BE2C (cell line): ENCODE measurements at regions not wholly inside any gene's neighbourhood (a gene's known extent, or its start where the extent isn't known, plus 50 kb on each side); places are given as distances from the start of the nearest gene placed in this dataset.
"Not testable (repeated sequence)": the region's sequence is repeated elsewhere in the genome, so short reads cannot be mapped to it uniquely, and the experiment has no call there.

ENCODE experiments used
- DNase-seq: peaks from one replicate; pipeline ENCODE4 v3.0.0-alpha.2; 2020
- H3K27me3 ChIP-seq: fragments of 250-450 bp; sonication (Bioruptor Pico); 2 replicates; pipeline ENCODE4 v1.5.1; 2020; ENCODE audit warnings: mild to moderate bottlenecking
- H3K36me3 ChIP-seq: fragments of 250-450 bp; sonication (Bioruptor Pico); 2 replicates; pipeline ENCODE4 v1.5.1; 2020; ENCODE audit warnings: mild to moderate bottlenecking
- H3K4me1 ChIP-seq: fragments of 250-450 bp; sonication (Bioruptor Pico); 2 replicates; pipeline ENCODE4 v1.5.1; 2020
- H3K4me3 ChIP-seq: 2 replicates; pipeline ENCODE4 v1.5.1; 2011; ENCODE audit warnings: low read depth, low read length
- H3K9me3 ChIP-seq: fragments of 250-450 bp; sonication (Bioruptor Pico); 2 replicates; pipeline ENCODE4 v1.5.1; 2020
- CTCF ChIP-seq: IDR thresholded peaks from 2 replicates; pipeline ENCODE4 v1.5.1; 2012; ENCODE audit warnings: mild to moderate bottlenecking, low read depth, low read length

GRCh38 chr9:74094766-74095165 is 402.4 kb upstream of the RORB start:
- no peak for TF ChIP-seq CTCF
- no peaks in the 10 kb centered on the region for H3K36me3 ChIP-seq

GRCh38 chr9:74095925-74096324 is 401.2 kb upstream of the RORB start:
- Histone ChIP-seq H3K27me3 (no peaks in the 10 kb centered on the region), H3K4me3 (no peak overlapping the region), H3K4me1 (no peaks in the 10 kb centered on the region), H3K36me3 (no peaks in the 10 kb centered on the region), H3K9me3 (no peaks in the 10 kb centered on the region)
- TF ChIP-seq CTCF, result no peak
- no peak for DNase-seq

More at GRCh38 chr9:74094766-74095165, 402.4 kb upstream of the RORB start:
- no peak for DNase-seq
- Histone ChIP-seq H3K4me1 (no peaks in the 10 kb centered on the region), H3K9me3 (no peaks in the 10 kb centered on the region), H3K27me3 (no peaks in the 10 kb centered on the region), H3K4me3 (no peak overlapping the region)

- Histone ChIP-seq H3K4me1 (no peaks in the 10 kb centered on the region), H3K27me3 (no peaks in the 10 kb centered on the region), H3K4me3 (no peak overlapping the region), H3K9me3 (no peaks in the 10 kb centered on the region), H3K36me3 (no peaks in the 10 kb centered on the region)
- no peak for DNase-seq
- TF ChIP-seq CTCF, result no peak
These were observed 400.7 kb upstream of the RORB start for GRCh38 chr9:74096420-74096819.

GRCh38 chr9:74100042-74100441 is 397.1 kb upstream of the RORB start:
- Histone ChIP-seq H3K36me3 (no peaks in the 10 kb centered on the region), H3K4me1 (no peaks in the 10 kb centered on the region), H3K9me3 (no peaks in the 10 kb centered on the region), H3K4me3 (no peak overlapping the region), H3K27me3 (no peaks in the 10 kb centered on the region)
- no peak for TF ChIP-seq CTCF
- DNase-seq, result no peak

- not testable (repeated sequence) for H3K9me3 ChIP-seq, H3K4me3 ChIP-seq, DNase-seq, H3K36me3 ChIP-seq, H3K4me1 ChIP-seq, H3K27me3 ChIP-seq
These were observed 395.0 kb upstream of the RORB start for GRCh38 chr9:74102148-74102547.

GRCh38 chr9:74102702-74103101 is 394.4 kb upstream of the RORB start:
- Histone ChIP-seq H3K4me1 (no peaks in the 10 kb centered on the region), H3K9me3 (no peaks in the 10 kb centered on the region), H3K4me3 (no peak overlapping the region), H3K36me3 (no peaks in the 10 kb centered on the region), H3K27me3 (no peaks in the 10 kb centered on the region)
- DNase-seq, result no peak
- TF ChIP-seq CTCF, result no peak

GRCh38 chr9:74107692-74108091 is 389.4 kb upstream of the RORB start:
- TF ChIP-seq CTCF, result no peak
- no peak for DNase-seq
- H3K27me3 ChIP-seq, result no peaks in the 10 kb centered on the region
- H3K4me3 ChIP-seq, result no peak overlapping the region
- H3K36me3 ChIP-seq, result no peaks in the 10 kb centered on the region
- no peaks in the 10 kb centered on the region for H3K9me3 ChIP-seq
- no peaks in the 10 kb centered on the region for H3K4me1 ChIP-seq
